ENCODE measurements at regions not wholly inside any gene's neighbourhood (a gene's known extent, or its start where the extent isn't known, plus 50 kb on each side); places are given as distances from the start of the nearest gene placed in this dataset.
A peak's percentile ranks its signal among the peaks of the same experiment; 100 is the strongest.

DNA sequence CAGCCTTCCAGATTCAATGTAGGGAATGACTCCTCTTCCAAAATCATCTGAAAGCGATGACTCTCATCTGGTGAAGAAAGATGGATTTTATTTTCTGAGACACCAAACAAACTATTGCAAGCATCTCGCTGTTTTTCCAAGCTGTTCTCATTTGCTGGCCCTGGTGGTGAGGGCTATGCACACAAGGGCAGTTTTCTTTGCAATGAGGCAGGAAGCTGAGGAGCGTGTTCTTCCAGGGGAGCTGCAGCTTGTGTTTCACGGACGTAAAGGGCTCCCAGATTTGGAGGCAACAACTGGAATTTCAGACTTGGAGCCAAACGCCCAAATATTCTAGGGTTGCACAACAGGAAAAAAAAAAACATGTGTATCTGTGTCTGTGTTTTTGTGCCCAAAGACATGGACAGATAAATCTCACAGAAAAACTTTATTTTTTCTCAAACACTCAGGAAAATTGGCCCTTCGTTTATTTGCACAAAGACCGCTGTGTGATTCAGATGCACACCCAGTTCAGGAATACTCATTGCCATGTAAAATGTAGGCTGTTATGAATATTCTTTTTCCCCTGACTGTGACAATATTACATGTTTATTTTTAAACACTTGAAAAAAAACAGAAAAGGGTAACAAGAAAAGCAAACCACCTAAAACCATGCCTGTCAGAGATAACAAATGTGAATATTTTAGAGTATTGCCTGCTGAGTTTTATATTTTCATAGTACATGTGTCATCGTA lies 151.3 kb downstream of the GAS1 start:
- DNase-seq (ENCODE audit: low read depth) = peak; percentile 79

DNA sequence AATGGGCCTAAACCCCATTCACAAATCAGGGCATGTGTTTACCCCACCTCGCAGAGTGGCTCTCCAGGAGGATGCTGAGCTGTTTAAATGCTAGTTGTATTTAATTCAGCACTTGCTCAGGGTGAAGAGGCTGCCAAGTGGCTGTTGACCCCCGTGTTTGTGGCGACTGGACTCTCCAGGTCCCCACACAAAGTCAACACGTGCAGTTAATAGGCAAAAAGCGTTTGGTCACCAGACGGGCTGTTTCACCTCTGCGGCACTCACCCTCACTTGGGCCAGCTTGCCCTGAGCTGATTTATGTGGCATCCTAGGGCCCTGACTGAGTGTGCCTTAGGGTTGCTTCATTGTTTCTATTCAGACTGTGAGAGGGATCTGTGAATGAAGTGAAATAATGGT lies 152.3 kb downstream of the GAS1 start:
- peak; percentile 53 for DNase-seq (ENCODE audit: low read depth)

DNA sequence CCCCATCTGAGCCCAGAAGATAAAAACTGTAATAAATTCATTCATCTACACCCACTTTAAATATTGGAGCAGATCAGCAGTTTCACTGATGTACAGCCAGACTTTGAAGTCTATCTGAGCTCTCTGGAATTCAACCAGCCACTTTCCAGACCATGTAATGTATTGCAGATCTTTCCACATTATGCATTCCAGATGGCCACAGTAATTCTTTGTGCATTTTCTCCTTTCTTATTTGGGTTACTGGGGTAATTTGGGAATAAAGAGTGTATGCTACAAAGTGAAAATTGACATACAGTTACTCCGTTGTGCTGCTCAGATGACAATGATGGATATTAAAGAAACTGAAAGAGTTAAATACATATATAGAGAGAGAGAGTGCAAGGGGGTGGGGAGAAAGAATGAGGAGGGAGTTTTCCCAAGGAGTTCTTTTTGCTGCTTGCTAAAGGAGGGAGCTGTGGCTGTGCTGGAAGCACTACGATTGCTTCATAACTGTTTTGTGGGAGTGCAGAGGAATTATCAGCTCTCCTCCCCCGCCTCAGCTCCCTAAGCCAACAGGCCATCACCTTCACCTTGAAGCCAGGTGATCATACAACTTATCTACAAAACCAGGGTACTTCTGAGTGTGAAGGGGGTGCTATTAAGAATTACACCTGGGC lies 152.8 kb downstream of the GAS1 start:
- peak; percentile 93 for DNase-seq (ENCODE audit: low read depth)

DNA sequence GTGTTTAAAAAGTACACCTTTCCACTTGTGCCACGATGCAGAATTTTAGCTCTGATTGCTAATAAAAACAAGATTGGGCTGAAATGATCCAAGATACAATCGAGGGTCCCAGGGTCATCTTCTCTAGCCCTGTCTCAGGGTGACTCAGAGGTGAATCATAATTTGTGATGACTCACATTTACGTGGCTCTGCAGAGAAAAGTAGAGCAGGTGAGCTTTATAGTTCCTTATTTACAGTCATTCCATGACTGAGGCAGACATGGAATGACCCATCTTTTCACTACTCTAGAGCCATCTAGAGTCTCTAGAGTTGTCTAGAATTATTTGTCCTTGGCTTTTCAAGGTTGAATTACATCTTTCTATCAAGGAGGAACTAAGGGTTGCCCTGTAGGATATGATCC lies 155.2 kb downstream of the GAS1 start:
- DNase-seq (ENCODE audit: low read depth) = peak; percentile 16

DNA sequence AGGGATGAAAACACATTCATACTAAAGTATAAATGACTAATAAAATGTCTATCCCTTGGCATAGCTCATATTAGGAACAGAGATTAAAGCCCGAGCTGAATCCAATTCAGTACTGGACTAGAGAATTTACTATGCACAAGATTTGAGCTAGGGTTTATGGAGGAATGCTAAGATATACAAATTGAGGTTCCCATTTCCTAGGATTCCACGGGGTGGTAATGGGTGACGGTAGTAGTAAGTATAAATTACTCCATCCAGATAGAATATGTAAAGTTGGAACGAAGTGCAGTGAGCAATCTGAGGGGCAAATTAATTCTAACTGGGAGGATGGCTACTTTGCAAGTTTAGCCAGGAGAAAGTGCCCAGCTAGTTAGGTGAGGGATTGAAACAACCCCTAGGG lies 156.5 kb downstream of the GAS1 start:
- no peak for DNase-seq (ENCODE audit: low read depth)

DNA sequence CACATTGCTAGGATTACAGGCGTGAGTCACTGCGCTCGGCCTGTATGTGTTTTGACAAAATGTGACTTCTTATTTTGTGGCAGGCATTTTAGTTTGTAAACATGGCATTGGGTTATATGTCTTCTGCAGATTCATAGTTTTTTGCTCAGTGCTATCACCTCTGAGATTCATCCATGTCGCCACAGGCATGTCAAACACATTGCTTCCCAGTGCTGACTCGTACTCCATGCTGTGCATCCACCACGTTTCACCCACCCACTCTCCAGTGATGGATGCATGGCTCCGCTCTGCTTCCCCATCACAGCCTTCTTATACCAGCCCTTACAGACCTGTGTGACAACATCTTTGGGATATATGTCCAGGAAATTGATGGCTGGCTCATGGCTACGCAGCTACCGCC lies 158.8 kb downstream of the GAS1 start:
- DNase-seq (ENCODE audit: low read depth) = peak; percentile 22

DNA sequence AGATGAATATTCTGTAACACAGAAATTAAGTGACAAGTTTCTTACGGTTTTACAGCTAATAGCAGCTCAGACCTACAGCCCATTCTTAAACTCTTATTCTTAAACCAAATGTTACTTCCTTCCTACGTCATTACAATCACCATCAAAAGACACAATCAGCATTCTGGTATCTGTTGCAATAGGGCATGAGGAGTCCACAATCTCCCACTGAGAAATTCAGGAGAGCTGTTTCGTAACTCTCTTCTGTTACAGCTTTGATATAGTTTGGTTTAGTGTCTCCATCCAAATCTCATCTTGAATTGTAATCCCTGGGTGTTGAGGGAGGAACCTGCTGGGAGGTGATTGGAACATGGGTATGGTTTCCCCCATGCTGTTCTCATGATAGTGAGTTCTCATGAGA lies 163.4 kb downstream of the GAS1 start:
- peak; percentile 96 for DNase-seq (ENCODE audit: low read depth)

DNA sequence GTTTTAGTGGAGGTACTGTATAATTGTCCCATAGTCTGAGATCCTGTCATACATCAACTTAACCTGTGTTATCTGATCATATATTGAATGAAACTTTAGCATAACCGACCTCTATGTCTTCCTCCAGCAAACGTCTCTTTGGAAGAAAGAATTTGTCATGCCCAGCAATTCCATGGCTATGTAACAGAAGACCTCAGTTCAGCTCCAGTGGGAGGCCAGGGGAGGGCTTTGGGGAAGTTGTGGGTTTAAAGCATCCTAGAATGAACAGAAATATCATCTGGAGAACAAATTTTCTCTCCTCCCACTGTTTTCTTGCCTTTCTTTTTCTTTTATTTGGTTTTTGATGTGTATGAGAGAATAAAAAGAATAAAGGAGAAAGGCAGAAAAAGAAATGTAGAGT lies 164.5 kb downstream of the GAS1 start:
- no peak for DNase-seq (ENCODE audit: low read depth)

DNA sequence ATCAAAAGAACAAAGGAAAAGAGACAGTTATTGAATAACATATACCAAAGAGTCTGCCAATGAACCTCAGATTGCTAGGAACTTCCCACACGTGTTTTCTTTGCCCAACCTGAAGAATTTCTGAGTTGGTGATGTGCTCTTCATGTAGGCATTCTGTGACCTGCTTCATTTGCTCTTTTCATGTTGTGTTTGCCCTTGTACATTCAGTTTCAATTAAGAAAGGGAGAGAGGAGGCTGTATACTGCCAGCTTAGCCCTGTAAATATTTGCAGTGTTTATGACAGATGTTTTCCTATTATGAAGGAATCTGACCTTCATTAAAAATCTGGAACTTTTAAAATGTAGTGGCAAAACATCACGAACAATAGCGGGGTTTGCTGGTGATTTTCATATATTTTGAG lies 168.5 kb downstream of the GAS1 start:
- DNase-seq (ENCODE audit: low read depth) = no peak

DNA sequence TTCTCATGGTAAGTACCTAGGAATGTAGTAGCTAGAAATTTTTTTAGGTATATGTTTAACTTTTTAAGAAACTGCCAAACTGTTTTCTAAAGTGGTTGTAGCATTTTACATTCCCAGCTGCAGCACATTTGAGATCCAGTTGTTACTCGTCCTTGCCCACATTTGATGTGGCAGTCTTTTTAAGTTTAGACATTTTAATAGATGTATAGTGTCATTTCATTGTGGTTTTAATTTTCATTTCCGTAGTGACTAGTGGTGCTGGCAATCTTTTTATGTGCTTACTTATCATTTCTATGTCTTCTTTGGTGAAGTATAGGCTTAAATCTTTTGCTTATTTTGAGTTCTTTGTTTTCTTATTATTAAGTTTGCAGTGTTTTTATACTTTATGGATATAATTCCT lies 171.6 kb downstream of the GAS1 start:
- no peak for DNase-seq (ENCODE audit: low read depth)

DNA sequence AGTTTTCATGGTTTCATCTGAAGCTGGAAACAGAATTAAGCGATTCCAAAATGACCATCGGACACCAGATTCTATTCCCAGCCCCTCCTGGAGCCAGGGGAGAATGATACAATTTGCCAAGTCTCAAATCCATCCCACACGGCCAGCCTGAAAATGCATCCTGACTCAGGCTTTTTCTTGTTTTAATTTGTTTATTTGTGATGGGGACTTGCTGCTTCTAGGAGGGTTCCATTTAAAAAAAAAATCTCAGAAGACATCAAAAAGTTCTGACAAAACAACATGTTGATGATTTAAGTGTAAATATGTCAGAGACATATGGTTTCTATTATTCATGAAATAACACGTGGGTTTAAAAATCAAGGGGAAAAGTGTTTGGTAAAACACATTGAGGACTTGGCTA lies 173.2 kb downstream of the GAS1 start:
- no peak for DNase-seq (ENCODE audit: low read depth)

DNA sequence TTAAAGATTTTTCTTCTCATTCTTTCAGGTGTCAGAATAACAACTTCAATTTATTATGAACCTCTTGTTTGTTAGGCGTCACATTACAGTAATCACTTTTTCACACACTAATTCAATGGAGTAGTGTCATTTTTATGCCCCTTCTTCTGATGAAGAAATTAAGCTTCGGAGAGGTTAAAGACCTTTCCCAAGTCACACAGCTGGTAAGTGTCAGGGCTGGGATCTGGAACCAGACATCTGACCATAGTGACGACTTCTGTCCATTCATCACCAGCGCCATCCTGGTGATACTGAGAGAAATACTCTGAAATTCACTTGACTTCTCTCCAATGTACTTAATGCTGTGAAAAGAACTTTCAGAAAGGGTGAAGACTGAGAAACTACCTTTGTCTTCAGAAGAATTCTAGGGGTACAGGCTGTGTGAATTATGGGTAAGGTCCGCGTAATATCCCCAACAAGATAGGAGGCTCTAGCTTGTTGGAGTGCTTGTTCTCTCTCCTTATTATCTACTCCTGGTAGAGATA lies 173.8 kb downstream of the GAS1 start:
- no peak for DNase-seq (ENCODE audit: low read depth)

DNA sequence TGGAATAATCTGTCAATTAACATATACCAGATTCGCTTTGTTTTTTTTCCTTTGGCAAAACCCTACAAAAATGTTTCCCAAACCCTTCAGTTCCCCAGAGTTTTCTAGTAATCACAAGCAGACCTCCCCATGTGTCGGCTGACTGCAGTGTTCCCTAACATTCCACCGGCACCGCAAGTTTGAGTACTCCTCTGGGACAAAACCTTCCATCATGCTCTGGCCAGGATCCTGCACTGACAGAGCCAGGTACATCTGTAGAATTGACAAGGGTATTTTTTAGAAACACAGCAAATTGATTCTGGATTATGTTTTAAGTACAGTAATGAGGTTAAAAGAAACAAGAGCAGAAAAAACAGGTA lies 174.7 kb downstream of the GAS1 start:
- DNase-seq (ENCODE audit: low read depth) = no peak

DNA sequence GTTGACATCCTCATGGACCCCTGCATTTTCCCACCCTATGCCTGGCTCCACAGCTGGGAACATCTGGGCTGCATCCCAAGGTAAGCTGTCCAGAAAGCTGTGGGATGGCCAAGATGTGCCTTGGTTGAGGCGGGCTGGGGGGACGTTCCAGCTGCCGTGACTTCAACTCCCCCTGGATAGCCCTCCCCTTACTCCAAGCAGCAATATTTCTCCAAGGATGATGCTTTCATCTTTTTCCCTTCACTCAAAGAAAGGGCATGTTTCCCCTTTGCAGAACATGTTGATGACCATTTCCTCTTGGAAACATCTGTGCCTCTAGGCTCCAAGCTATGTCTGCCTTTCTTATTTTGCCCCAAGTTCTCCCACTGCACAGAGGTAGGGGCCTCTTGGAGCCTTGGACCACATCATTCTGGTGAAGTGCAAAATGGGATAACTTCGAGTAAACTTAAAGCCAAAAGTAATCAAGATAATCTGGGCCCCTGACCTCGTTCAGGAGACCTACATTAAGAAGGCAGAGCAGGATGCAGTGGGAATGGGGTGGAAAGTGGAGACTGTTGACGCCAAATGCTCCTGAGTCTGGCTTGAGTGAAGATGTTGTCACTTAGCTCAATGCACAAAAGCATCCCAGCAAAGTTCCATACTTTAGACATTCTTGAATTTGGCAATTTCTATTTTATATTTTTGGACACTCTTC lies 175.2 kb downstream of the GAS1 start:
- no peak for DNase-seq (ENCODE audit: low read depth)

DNA sequence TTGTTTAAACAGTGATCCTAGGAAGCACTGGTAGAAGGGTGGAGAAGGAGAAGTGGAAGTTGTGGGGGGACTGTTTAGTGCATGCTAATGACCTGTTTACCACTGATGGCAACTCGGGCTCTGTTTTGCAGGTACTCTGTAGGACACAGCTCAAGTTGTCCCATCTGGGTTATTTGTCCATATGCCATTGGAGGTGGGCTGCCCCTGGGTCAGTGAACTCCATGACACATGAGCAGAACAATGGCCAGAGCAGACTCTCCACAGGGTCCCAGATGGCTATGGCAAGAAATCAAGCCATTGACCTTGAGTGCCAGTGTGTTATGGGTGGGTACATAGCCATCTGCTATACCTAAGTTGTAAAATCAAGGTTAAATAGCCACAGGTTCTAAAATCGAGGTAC lies 175.9 kb downstream of the GAS1 start:
- DNase-seq (ENCODE audit: low read depth) = no peak

DNA sequence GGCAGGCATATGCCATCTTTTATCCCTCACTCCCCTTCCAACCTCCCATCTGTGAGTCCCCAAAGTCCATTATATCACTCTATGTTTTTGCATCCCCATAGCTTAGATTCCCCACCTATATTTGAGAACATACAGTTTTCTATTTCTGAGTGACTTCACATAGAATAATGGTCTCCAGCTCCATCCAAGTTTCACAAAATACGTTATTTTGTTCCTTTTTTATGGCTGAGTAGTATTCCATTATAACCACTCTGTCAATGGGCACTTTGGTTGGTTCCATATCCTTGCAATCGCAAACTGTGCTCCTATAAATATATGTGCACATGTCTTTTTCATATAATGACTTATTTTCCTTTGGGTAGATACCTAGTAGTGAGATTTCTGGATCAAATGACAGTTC lies 178.6 kb downstream of the GAS1 start:
- DNase-seq (ENCODE audit: low read depth) = no peak

DNA sequence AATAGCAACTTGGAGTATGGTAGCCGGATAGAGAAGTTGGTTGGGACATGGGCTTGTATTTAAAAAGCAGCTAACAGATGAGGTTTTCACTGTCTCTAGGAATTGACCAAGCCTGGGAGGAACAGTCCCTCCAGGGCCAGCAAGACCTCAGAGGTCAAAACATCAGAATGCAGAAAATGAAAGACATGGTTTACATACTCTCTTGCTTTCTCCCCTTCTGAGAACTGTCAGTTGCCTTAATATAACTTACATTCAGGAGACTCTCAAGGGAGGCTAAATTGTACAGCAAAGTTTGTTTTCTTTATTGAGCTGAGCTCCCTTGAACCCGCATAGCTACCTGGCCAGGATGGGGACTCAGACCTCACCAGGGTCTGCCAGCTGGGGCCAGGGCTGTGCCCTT lies 179.3 kb downstream of the GAS1 start:
- DNase-seq (ENCODE audit: low read depth) = no peak

DNA sequence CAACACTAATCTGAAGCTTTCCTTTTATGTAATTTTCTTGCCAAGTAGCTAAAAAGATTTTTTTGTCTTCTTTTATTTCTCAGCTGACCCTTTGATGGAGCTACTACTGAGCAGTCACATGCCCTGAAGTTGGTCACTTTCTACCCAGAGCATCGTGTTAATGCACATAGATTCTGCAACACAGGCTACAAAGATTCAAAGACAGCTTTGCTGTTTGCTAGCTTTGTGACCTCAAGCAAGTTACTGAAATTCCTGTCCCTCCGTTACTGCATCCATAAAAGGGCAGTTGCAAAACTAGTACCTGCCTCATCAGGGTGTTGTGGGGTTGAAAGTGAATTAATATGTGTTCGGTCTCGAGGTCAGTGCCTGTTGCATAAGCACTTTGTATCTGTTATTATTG lies 179.9 kb downstream of the GAS1 start:
- peak; percentile 67 for DNase-seq (ENCODE audit: low read depth)

DNA sequence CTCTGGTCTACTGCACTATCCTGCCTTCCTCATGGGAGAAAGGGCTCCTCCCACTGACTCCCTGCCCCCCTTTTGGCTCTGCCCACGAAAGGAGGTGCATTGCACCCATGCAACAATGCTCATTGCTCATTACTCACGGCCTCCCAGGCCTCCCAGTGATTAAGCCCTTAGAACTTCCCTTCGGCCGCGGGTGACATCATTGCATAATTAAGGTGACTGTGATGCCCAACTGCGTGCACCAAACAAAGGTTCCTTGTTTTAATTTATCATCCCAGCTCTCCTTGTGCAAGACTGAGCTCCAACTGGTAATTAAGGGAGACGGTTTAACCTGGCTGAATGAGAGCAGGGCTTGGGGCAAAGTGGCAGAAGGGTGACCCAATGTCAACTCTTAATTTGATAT lies 180.4 kb downstream of the GAS1 start:
- peak; percentile 89 for DNase-seq (ENCODE audit: low read depth)

DNA sequence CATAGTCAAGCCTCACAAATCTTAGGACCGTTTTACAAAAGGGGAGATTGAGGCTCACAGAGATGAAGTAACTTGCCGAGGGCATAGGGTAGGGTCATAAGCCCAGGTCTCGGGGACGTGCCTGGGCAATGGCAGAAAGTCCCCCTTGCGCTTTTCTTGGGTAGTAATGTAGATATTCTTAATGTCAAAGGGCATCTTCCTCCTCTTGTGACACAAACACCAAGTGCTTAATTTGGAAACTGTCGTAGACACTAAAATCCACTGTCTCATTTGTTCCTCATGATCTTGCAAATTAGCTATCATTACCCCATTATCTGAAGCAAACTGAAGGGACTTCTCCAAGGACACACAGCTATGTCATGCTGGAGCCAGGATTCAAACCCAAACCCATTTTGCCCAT lies 180.8 kb downstream of the GAS1 start:
- no peak for DNase-seq (ENCODE audit: low read depth)

DNA sequence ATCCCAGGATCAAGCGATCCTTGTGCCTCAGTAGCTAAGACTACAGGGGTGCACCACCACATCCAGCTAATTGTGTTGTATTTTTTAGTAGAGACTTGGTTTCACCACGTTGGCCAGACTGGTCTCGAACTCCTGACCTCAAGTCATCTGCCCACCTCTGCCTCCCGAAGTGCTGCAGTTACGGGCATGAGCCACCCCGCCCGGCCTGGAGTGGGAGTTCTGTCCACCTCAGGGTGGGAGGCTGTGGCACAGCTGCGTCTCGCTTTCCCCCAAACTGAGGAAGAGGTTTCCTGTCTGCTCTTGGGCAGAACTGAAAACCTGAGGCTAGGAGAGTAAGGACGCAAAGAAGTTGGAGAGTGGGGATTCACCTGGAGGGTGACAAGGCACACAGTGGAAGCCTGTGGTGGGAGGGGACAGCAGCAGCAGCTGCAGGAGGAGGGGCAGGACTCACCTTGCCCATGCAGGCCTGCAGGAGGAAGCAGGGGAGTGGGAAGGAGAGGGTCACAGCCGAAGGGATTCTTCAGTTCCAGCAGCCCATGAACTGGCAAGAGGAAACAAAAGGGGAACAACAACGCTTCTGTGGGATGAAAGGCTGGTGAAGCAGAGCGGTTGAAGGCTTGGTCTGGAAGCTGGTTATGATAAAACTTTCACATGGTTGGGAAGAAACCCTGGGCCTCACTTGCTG lies 181.4 kb downstream of the GAS1 start:
- no peak for DNase-seq (ENCODE audit: low read depth)

DNA sequence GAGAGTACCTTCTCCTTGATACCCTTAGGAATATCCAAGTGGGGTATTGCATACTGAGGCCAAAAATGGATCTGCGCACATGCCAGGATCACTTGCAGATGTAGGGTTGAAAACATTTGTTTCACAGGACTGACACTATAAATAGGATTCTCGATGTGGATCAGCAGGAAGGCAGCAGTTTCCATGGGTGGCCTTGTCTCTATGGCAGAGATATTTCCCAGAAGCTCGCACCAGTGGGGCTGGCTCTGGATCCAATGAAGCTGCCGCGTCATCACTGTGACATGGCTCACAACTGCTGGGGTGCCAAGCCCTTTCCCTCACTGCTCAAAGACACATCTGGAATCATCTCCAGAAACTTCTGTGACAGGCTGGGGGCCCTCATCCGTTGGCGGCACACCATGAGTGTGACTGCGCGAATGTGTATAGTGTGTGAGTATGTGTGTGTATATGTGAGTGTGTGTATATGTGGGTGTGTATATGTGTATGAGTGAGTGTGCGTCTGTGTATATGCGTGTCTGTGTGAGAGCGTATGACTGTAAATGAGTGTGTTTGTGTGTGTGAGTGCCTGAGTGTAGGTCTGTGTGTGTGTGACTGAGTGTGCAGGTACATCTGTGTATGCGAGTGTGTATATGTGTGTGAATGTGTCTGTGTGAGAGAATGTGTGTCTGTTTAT lies 182.5 kb downstream of the GAS1 start:
- no peak for DNase-seq (ENCODE audit: low read depth)

All from amniotic epithelial cell (primary cell).